Endothelial cell of hepatic sinusoid (primary cell): ENCODE measurements at regions not wholly inside any gene's neighbourhood (a gene's known extent, or its start where the extent isn't known, plus 50 kb on each side); places are given as distances from the start of the nearest gene placed in this dataset.
"Not testable (repeated sequence)": the region's sequence is repeated elsewhere in the genome, so short reads cannot be mapped to it uniquely, and the experiment has no call there.

Experiments used
- in situ Hi-C: cut with HindIII; loops from 2 replicates; pipeline ENCODE4 v1.10.0; 2017; ENCODE audit warnings: low sequenced_read_pairs

- in situ Hi-C loops, result no loop called here
These were observed 183.2 kb upstream of the MAP3K1 start for GRCh38 chr5:56632199-56632598.

GRCh38 chr5:56631719-56632118, 183.6 kb upstream of the MAP3K1 start:
- in situ Hi-C loops, result no loop called here

GRCh38 chr5:56628616-56629015, 186.7 kb upstream of the MAP3K1 start:
- in situ Hi-C loops, result not testable (repeated sequence)

- in situ Hi-C loops, result no loop called here
These were observed 189.8 kb upstream of the MAP3K1 start for GRCh38 chr5:56625541-56625940.

- in situ Hi-C loops, result no loop called here
These were observed 190.6 kb upstream of the MAP3K1 start for GRCh38 chr5:56624751-56625150.

GRCh38 chr5:56622141-56622540, 193.2 kb upstream of the MAP3K1 start:
- in situ Hi-C loops, result no loop called here

GRCh38 chr5:56620903-56621677, 194.3 kb upstream of the MAP3K1 start:
- in situ Hi-C loops, result no loop called here

- in situ Hi-C loops, result no loop called here
These were observed 197.4 kb upstream of the MAP3K1 start for GRCh38 chr5:56617998-56618397.

- in situ Hi-C loops, result no loop called here
These were observed 198.7 kb upstream of the MAP3K1 start for GRCh38 chr5:56616454-56617160.

GRCh38 chr5:56615361-56616153, 199.8 kb upstream of the MAP3K1 start:
- in situ Hi-C loops, result no loop called here

GRCh38 chr5:56612759-56613158, 202.6 kb upstream of the MAP3K1 start:
- in situ Hi-C loops, result no loop called here

- in situ Hi-C loops, result no loop called here
These were observed 203.0 kb upstream of the MAP3K1 start for GRCh38 chr5:56612353-56612752.

GRCh38 chr5:56610093-56610698, 205.2 kb upstream of the MAP3K1 start:
- in situ Hi-C loops, result no loop called here

- in situ Hi-C loops, result no loop called here
These were observed 207.0 kb upstream of the MAP3K1 start for GRCh38 chr5:56608217-56608925.

GRCh38 chr5:56607551-56607950, 207.8 kb upstream of the MAP3K1 start:
- in situ Hi-C loops, result no loop called here

GRCh38 chr5:56607074-56607473, 208.3 kb upstream of the MAP3K1 start:
- in situ Hi-C loops, result no loop called here

GRCh38 chr5:56606192-56606591, 209.2 kb upstream of the MAP3K1 start:
- in situ Hi-C loops, result no loop called here

- in situ Hi-C loops, result no loop called here
These were observed 210.1 kb upstream of the MAP3K1 start for GRCh38 chr5:56605231-56605630.

- in situ Hi-C loops, result no loop called here
These were observed 213.7 kb upstream of the MAP3K1 start for GRCh38 chr5:56601641-56602071.

GRCh38 chr5:56598941-56599340, 216.4 kb upstream of the MAP3K1 start:
- in situ Hi-C loops, result no loop called here
